GM18873 (cell line): ENCODE measurements at regions not wholly inside any gene's neighbourhood (a gene's known extent, or its start where the extent isn't known, plus 50 kb on each side); places are given as distances from the start of the nearest gene placed in this dataset.
"Not testable (repeated sequence)": the region's sequence is repeated elsewhere in the genome, so short reads cannot be mapped to it uniquely, and the experiment has no call there.

Experiments
- ATAC-seq: cut with Tn5 transposase; IDR thresholded peaks from one replicate; pipeline ENCODE4 v1.9.1; 2021; ENCODE audit warnings: mild to moderate bottlenecking, moderate library complexity, moderate number of reproducible peaks; ENCODE audit not compliant: unreplicated experiment, low FRiP score

GRCh38 chr2:142670362-142670761 is 207.1 kb upstream of the KYNU start:
- ATAC-seq, result no peak

GRCh38 chr2:142668420-142668819 is 209.0 kb upstream of the KYNU start:
- no peak for ATAC-seq

- ATAC-seq, result no peak
These were observed 212.2 kb upstream of the KYNU start for GRCh38 chr2:142665241-142665640.

GRCh38 chr2:142650601-142651000 is 226.9 kb upstream of the KYNU start:
- no peak for ATAC-seq

GRCh38 chr2:142649581-142649980 is 227.9 kb upstream of the KYNU start:
- no peak for ATAC-seq

- ATAC-seq, result no peak
These were observed 234.8 kb upstream of the KYNU start for GRCh38 chr2:142642650-142643049.

GRCh38 chr2:142629193-142629592 is 248.3 kb upstream of the KYNU start:
- ATAC-seq, result no peak

- ATAC-seq, result no peak
These were observed 256.2 kb upstream of the KYNU start for GRCh38 chr2:142621287-142621686.

GRCh38 chr2:142617461-142617860 is 260.0 kb upstream of the KYNU start:
- ATAC-seq, result no peak

GRCh38 chr2:142615876-142616275 is 261.6 kb upstream of the KYNU start:
- ATAC-seq, result no peak

GRCh38 chr2:142613193-142613592 is 264.3 kb upstream of the KYNU start:
- not testable (repeated sequence) for ATAC-seq

GRCh38 chr2:142605421-142605820 is 272.0 kb upstream of the KYNU start:
- no peak for ATAC-seq

- ATAC-seq, result no peak
These were observed 273.7 kb upstream of the KYNU start for GRCh38 chr2:142603759-142604158.

- no peak for ATAC-seq
These were observed 275.0 kb upstream of the KYNU start for GRCh38 chr2:142602418-142602989.

GRCh38 chr2:142601794-142602193 is 275.7 kb upstream of the KYNU start:
- no peak for ATAC-seq

GRCh38 chr2:142599504-142599903 is 278.0 kb upstream of the KYNU start:
- no peak for ATAC-seq

GRCh38 chr2:142598846-142599245 is 278.6 kb upstream of the KYNU start:
- ATAC-seq, result no peak

GRCh38 chr2:142596334-142597088 is 281.0 kb upstream of the KYNU start:
- no peak for ATAC-seq

- no peak for ATAC-seq
These were observed 282.5 kb upstream of the KYNU start for GRCh38 chr2:142594935-142595334.

- ATAC-seq, result no peak
These were observed 285.3 kb upstream of the KYNU start for GRCh38 chr2:142592171-142592570.

- ATAC-seq, result no peak
These were observed 286.0 kb upstream of the KYNU start for GRCh38 chr2:142591420-142591819.

GRCh38 chr2:142588269-142588668 is 289.2 kb upstream of the KYNU start:
- ATAC-seq, result no peak
